Thyroid gland (tissue), 4 donors: ENCODE measurements at regions not wholly inside any gene's neighbourhood (a gene's known extent, or its start where the extent isn't known, plus 50 kb on each side); places are given as distances from the start of the nearest gene placed in this dataset.

Source experiments
- CTCF ChIP-seq, 6 experiments: fragments of 200-600 bp in 3 of 6; fragments of 450-650 bp in 3 of 6; sonication (generic) in 3 of 6; IDR thresholded peaks; one replicate each; pipeline ENCODE4 v1.5.1; 2016 to 2019; ENCODE audit warnings: antibody characterized with exemption in 6 of 6, mild to moderate bottlenecking in 2 of 6, inconsistent platforms in 1 of 6, moderate library complexity in 1 of 6
- POLR2A ChIP-seq, 2 donors: fragments of 450-650 bp; IDR thresholded peaks; one replicate each; pipeline ENCODE4 v1.6.1; 2017; ENCODE audit warnings: antibody characterized with exemption in 2 of 2, mild to moderate bottlenecking in 2 of 2, moderate library complexity in 1 of 2

- no peak for TF ChIP-seq POLR2A (IDR thresholded peaks at IDR 0.05)
- no peak for TF ChIP-seq CTCF (IDR thresholded peaks at IDR 0.05)
Observed at GRCh38 chrX:117095393-117095792, 632.6 kb upstream of the CT83 start.
